ENCODE measurements at regions not wholly inside any gene's neighbourhood (a gene's known extent, or its start where the extent isn't known, plus 50 kb on each side); places are given as distances from the start of the nearest gene placed in this dataset.

DNA sequence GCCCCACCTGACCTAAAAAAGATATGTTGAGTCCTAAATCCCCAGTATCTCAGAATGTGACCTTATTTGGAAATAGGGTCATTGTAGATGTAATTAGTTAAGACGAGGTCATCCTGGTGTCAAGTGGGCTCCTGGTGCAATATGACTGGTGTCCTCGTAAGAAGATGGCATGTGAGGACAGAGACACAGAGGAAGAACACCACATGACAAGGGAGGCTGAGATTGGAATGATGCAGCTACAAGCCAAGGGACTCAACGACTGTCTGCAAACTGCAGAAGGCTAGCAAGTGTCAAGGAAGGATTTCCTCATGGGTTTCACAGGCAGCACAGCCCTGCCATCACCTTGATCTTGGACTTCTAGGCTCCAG, 100.4 kb upstream of the DAP start:
- TF ChIP-seq, protein P1, sequence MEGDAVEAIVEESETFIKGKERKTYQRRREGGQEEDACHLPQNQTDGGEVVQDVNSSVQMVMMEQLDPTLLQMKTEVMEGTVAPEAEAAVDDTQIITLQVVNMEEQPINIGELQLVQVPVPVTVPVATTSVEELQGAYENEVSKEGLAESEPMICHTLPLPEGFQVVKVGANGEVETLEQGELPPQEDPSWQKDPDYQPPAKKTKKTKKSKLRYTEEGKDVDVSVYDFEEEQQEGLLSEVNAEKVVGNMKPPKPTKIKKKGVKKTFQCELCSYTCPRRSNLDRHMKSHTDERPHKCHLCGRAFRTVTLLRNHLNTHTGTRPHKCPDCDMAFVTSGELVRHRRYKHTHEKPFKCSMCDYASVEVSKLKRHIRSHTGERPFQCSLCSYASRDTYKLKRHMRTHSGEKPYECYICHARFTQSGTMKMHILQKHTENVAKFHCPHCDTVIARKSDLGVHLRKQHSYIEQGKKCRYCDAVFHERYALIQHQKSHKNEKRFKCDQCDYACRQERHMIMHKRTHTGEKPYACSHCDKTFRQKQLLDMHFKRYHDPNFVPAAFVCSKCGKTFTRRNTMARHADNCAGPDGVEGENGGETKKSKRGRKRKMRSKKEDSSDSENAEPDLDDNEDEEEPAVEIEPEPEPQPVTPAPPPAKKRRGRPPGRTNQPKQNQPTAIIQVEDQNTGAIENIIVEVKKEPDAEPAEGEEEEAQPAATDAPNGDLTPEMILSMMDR (IDR thresholded peaks at IDR 0.05): no peak
- TF ChIP-seq POLR2A (IDR thresholded peaks at IDR 0.05): no peak

All from thyroid gland (tissue), 4 donors.